ENCODE measurements at regions not wholly inside any gene's neighbourhood (a gene's known extent, or its start where the extent isn't known, plus 50 kb on each side); places are given as distances from the start of the nearest gene placed in this dataset.
"Not testable (repeated sequence)": the region's sequence is repeated elsewhere in the genome, so short reads cannot be mapped to it uniquely, and the experiment has no call there.

- not testable (repeated sequence) for TF ChIP-seq EZH2 (IDR thresholded peaks at IDR 0.05; ENCODE audit: borderline replicate concordance, insufficient read depth, low read depth, low read length, poor library complexity, severe bottlenecking); CTCF (IDR thresholded peaks at IDR 0.05)
These were observed 71.7 kb upstream of the ZNG1B start for GRCh38 chr2:113365791-113366190.
